H9 (cell line): ENCODE measurements at regions not wholly inside any gene's neighbourhood (a gene's known extent, or its start where the extent isn't known, plus 50 kb on each side); places are given as distances from the start of the nearest gene placed in this dataset.

ENCODE experiments used
- DNase-seq: peaks from one replicate; pipeline ENCODE4 v3.0.0-alpha.2; 2017
- H2AFZ ChIP-seq: one replicate; pipeline ENCODE4 v1.6.1; 2013; ENCODE audit warnings: mild to moderate bottlenecking, low read length, control low read depth, moderate library complexity
- H2AK5ac ChIP-seq: 2 replicates; pipeline ENCODE4 v1.6.1; 2013; ENCODE audit warnings: low read length, control low read depth, mixed read lengths; ENCODE audit not compliant: insufficient read length
- H2BK120ac ChIP-seq: one replicate; pipeline ENCODE4 v1.6.1; 2013; ENCODE audit warnings: low read depth, mild to moderate bottlenecking, low read length, control low read depth, inconsistent platforms; ENCODE audit not compliant: poor library complexity, severe bottlenecking
- H2BK12ac ChIP-seq: 2 replicates; pipeline ENCODE4 v1.6.1; 2013; ENCODE audit warnings: low read length, control low read depth, mixed read lengths, low read depth; ENCODE audit not compliant: insufficient read length
- H2BK15ac ChIP-seq: 2 replicates; pipeline ENCODE4 v1.6.1; 2013; ENCODE audit warnings: low read depth, low read length, control low read depth
- H2BK20ac ChIP-seq: one replicate; pipeline ENCODE4 v1.6.1; 2013; ENCODE audit warnings: low read depth, mild to moderate bottlenecking, low read length, control low read depth, inconsistent platforms; ENCODE audit not compliant: poor library complexity, severe bottlenecking
- H2BK5ac ChIP-seq: 2 replicates; pipeline ENCODE4 v1.6.1; 2013; ENCODE audit warnings: low read length, control low read depth, mixed read lengths; ENCODE audit not compliant: insufficient read length
- H3K14ac ChIP-seq: 2 replicates; pipeline ENCODE4 v1.6.1; 2013; ENCODE audit warnings: low read length, control low read depth; ENCODE audit not compliant: insufficient read depth
- H3K18ac ChIP-seq: 2 replicates; pipeline ENCODE4 v1.6.1; 2013; ENCODE audit warnings: low read depth, mild to moderate bottlenecking, mixed read lengths, low read length, control low read depth; ENCODE audit not compliant: insufficient read length
- H3K23ac ChIP-seq: 2 replicates; pipeline ENCODE4 v1.6.1; 2013; ENCODE audit warnings: low read length, control low read depth, mixed read lengths, low read depth; ENCODE audit not compliant: insufficient read length
- H3K23me2 ChIP-seq: 2 replicates; pipeline ENCODE4 v1.6.1; 2013; ENCODE audit warnings: low read depth, mild to moderate bottlenecking, mixed read lengths, low read length, control low read depth; ENCODE audit not compliant: insufficient read length, poor library complexity, severe bottlenecking
- H3K27ac ChIP-seq: 2 replicates; pipeline ENCODE4 v1.5.1; 2013; ENCODE audit warnings: low read length, control low read depth, mixed read lengths, low read depth; ENCODE audit not compliant: insufficient read length
- H3K27me3 ChIP-seq: 2 replicates; pipeline ENCODE4 v1.6.1; 2013; ENCODE audit warnings: low read length, control low read depth, inconsistent platforms; ENCODE audit not compliant: insufficient read depth
- H3K4ac ChIP-seq: 2 replicates; pipeline ENCODE4 v1.6.1; 2013; ENCODE audit warnings: low read depth, mild to moderate bottlenecking, control low read depth, inconsistent platforms, low read length, moderate library complexity
- H3K4me1 ChIP-seq: 2 replicates; pipeline ENCODE4 v1.6.1; 2013; ENCODE audit warnings: low read length, control low read depth, inconsistent platforms; ENCODE audit not compliant: insufficient read depth
- H3K4me2 ChIP-seq: 2 replicates; pipeline ENCODE4 v1.6.1; 2013; ENCODE audit warnings: low read length, control low read depth, mixed read lengths; ENCODE audit not compliant: insufficient read length, insufficient read depth
- H3K56ac ChIP-seq: 2 replicates; pipeline ENCODE4 v1.6.1; 2013; ENCODE audit warnings: low read depth, mild to moderate bottlenecking, mixed read lengths, low read length, control low read depth; ENCODE audit not compliant: insufficient read length
- H3K79me1 ChIP-seq: 2 replicates; pipeline ENCODE4 v1.6.1; 2013; ENCODE audit warnings: low read depth, mild to moderate bottlenecking, moderate library complexity, low read length, control low read depth, inconsistent platforms; ENCODE audit not compliant: insufficient read depth, poor library complexity, severe bottlenecking
- H3K79me2 ChIP-seq: 2 replicates; pipeline ENCODE4 v1.6.1; 2013; ENCODE audit warnings: low read length, control low read depth, inconsistent platforms; ENCODE audit not compliant: insufficient read depth
- H3K9ac ChIP-seq: 2 replicates; pipeline ENCODE4 v1.6.1; 2013; ENCODE audit warnings: low read length, control low read depth, mixed read lengths; ENCODE audit not compliant: insufficient read length; ENCODE audit errors: extremely low read depth
- H3K9me3 ChIP-seq: one replicate; pipeline ENCODE4 v1.6.1; 2013; ENCODE audit warnings: low read depth, low read length, inconsistent platforms; ENCODE audit not compliant: control insufficient read depth
- H3T11ph ChIP-seq: one replicate; pipeline ENCODE4 v1.6.1; 2013; ENCODE audit warnings: mild to moderate bottlenecking, low read length, control low read depth, inconsistent platforms
- H4K20me1 ChIP-seq: one replicate; pipeline ENCODE4 v1.6.1; 2013; ENCODE audit not compliant: control insufficient read depth, insufficient read length, insufficient read depth
- H4K5ac ChIP-seq: 2 replicates; pipeline ENCODE4 v1.6.1; 2013; ENCODE audit warnings: low read depth, mild to moderate bottlenecking, mixed read lengths, low read length, control low read depth; ENCODE audit not compliant: insufficient read length
- H4K8ac ChIP-seq: replicated peaks from 2 replicates; pipeline ENCODE4 v1.6.1; 2013; ENCODE audit warnings: low read length, control low read depth, mixed read lengths, low read depth; ENCODE audit not compliant: insufficient read length
- H4K91ac ChIP-seq: 2 replicates; pipeline ENCODE4 v1.6.1; 2013; ENCODE audit warnings: low read depth, mild to moderate bottlenecking, moderate library complexity, mixed read lengths, low read length, control low read depth; ENCODE audit not compliant: insufficient read length
- H3K27ac Mint-ChIP-seq, 3 experiments: 2 replicates in 2 of 3; 3 replicates in 1 of 3; pipeline ENCODE4 v1.8.0; 2020 to 2021; ENCODE audit warnings: mixed read lengths in 3 of 3, mild to moderate bottlenecking in 1 of 3, moderate library complexity in 1 of 3
- H3K27me3 Mint-ChIP-seq: 2 replicates; pipeline ENCODE4 v1.8.0; 2021; ENCODE audit warnings: low read depth, mild to moderate bottlenecking, moderate library complexity, mixed read lengths
- H3K36me3 Mint-ChIP-seq, 3 experiments: 2 replicates in 2 of 3; 3 replicates in 1 of 3; pipeline ENCODE4 v1.8.0; 2020 to 2021; ENCODE audit warnings: low read depth in 3 of 3, mixed read lengths in 3 of 3; ENCODE audit not compliant: insufficient read depth in 1 of 3
- H3K4me1 Mint-ChIP-seq, 2 experiments: 2 replicates each; pipeline ENCODE4 v1.8.0; 2020; ENCODE audit warnings: mixed read lengths in 2 of 2
- H3K4me3 Mint-ChIP-seq, 2 experiments: 2 replicates in 1 of 2; 3 replicates in 1 of 2; pipeline ENCODE4 v1.8.0; 2020 to 2021; ENCODE audit warnings: mild to moderate bottlenecking in 2 of 2, mixed read lengths in 2 of 2, moderate library complexity in 1 of 2
- H3K9me3 Mint-ChIP-seq, 2 experiments: 2 replicates in 1 of 2; 3 replicates in 1 of 2; pipeline ENCODE4 v1.8.0; 2020; ENCODE audit warnings: mild to moderate bottlenecking in 2 of 2, mixed read lengths in 2 of 2, moderate library complexity in 1 of 2
- CTCF ChIP-seq: fragments of 200-600 bp; sonication (generic); conservative IDR thresholded peaks from 3 replicates; pipeline ENCODE4 v1.8.0; 2021; ENCODE audit warnings: antibody characterized with exemption, mild to moderate bottlenecking
- WGBS: extraction: QIAGEN DNeasy Blood & Tissue Kit; methylation state at CpG from one replicate; pipeline ENCODE4 v1.1.7; 2013; ENCODE audit warnings: missing lambda C conversion rate, low lambda C conversion rate, mixed read lengths; ENCODE audit not compliant: insufficient read length; ENCODE audit errors: extremely low coverage; 5-methylcytosine and 5-hydroxymethylcytosine counted together

- no peak overlapping the region for H4K5ac ChIP-seq
- no peak overlapping the region for H3T11ph ChIP-seq
- no CpG with 5 or more reads among the region's 5 CpGs for WGBS
- no peak overlapping the region for H3K23ac ChIP-seq
- no peak for DNase-seq
- no peak overlapping the region for H4K8ac ChIP-seq
- H2BK15ac ChIP-seq: no peak overlapping the region
- Mint-ChIP-seq H3K4me3 (no peak overlapping the region), H3K27ac (no peak overlapping the region), H3K9me3 (peaks cover 12 to 16% of the 10 kb centered on the region in 2 experiments), H3K27me3 (peaks cover 7% of the 10 kb centered on the region; the same call in 1 of the 2 replicates), H3K4me1 (no peaks in the 10 kb centered on the region), H3K36me3 (peaks cover 3 to 11% (median 7%) of the 10 kb centered on the region in 3 experiments; a peak in 6 of 7 replicates)
- H3K79me2 ChIP-seq: no peaks in the 10 kb centered on the region
- H3K4me1 ChIP-seq: no peaks in the 10 kb centered on the region
- H4K91ac ChIP-seq: no peak overlapping the region
- no peak overlapping the region for H2BK120ac ChIP-seq
- no peak overlapping the region for H2BK20ac ChIP-seq
- H3K56ac ChIP-seq: no peak overlapping the region
- no peak overlapping the region for H3K14ac ChIP-seq
- H2BK5ac ChIP-seq: no peak overlapping the region
- H2AFZ ChIP-seq: no peak overlapping the region
- TF ChIP-seq CTCF: no peak
- no peaks in the 10 kb centered on the region for H3K79me1 ChIP-seq
- H4K20me1 ChIP-seq: no peaks in the 10 kb centered on the region
- H3K18ac ChIP-seq: no peak overlapping the region
- H2AK5ac ChIP-seq: no peak overlapping the region
- no peak overlapping the region for H3K27ac ChIP-seq
- H3K9me3 ChIP-seq: no peaks in the 10 kb centered on the region
- H3K9ac ChIP-seq: no peak overlapping the region
- no peaks in the 10 kb centered on the region for H3K23me2 ChIP-seq
- H3K4ac ChIP-seq: no peak overlapping the region
- no peak overlapping the region for H3K4me2 ChIP-seq
- no peak overlapping the region for H2BK12ac ChIP-seq
- no peaks in the 10 kb centered on the region for H3K27me3 ChIP-seq
These were observed 128.4 kb downstream of the LINC00237 start for GRCh38 chr20:20977786-20978185.
